CD4-positive, alpha-beta T cell (primary cell): ENCODE measurements at regions not wholly inside any gene's neighbourhood (a gene's known extent, or its start where the extent isn't known, plus 50 kb on each side); places are given as distances from the start of the nearest gene placed in this dataset.

Source experiments
- ATAC-seq: fragments of 200-7000 bp; cut with Tn5 transposase; one replicate; pipeline ENCODE4 v1.10.0; 2022; ENCODE audit warnings: mild to moderate bottlenecking; ENCODE audit not compliant: poor library complexity
- CTCF ChIA-PET: fragments of 350-600 bp; sonication (Branson Sonifier 250); formaldehyde crosslinking; loops from one replicate; lab custom pipeline; 2021; ENCODE audit warnings: antibody characterized with exemption, inconsistent platforms; lab: Charles Lee
- POLR2A ChIA-PET: fragments of 350-600 bp; sonication (Branson Sonifier 250); formaldehyde crosslinking; loops from one replicate; lab custom pipeline; 2021; ENCODE audit warnings: antibody characterized with exemption, inconsistent platforms; lab: Charles Lee
- DNase-seq, 14 experiments: peaks; one replicate each; pipeline ENCODE4 v3.0.0-alpha.2; 2013 to 2020; ENCODE audit warnings: mixed read lengths in 2 of 14
- H3K27ac ChIP-seq, 2 donors: one replicate each; pipeline versions ENCODE4 v1.5.1 to v1.7.0; 2013; ENCODE audit warnings: low read length in 2 of 2, low read depth in 1 of 2, mild to moderate bottlenecking in 1 of 2
- H3K27me3 ChIP-seq, 2 experiments: 1 replicate in 1 of 2; 2 replicates in 1 of 2; pipeline versions ENCODE4 v1.6.1 to v1.7.0; 2013; ENCODE audit warnings: low read length in 2 of 2, control low read depth in 1 of 2, mild to moderate bottlenecking in 1 of 2, moderate library complexity in 1 of 2; ENCODE audit not compliant: insufficient read depth in 2 of 2, control insufficient read depth in 1 of 2
- H3K36me3 ChIP-seq: one replicate; pipeline ENCODE4 v1.6.1; 2013; ENCODE audit warnings: low read length, control low read depth; ENCODE audit not compliant: insufficient read depth
- H3K4me1 ChIP-seq: one replicate; pipeline ENCODE4 v1.6.1; 2013; ENCODE audit warnings: low read length, control low read depth; ENCODE audit not compliant: insufficient read depth
- H3K4me3 ChIP-seq: one replicate; pipeline ENCODE4 v1.5.1; 2013; ENCODE audit warnings: mild to moderate bottlenecking, low read length, moderate library complexity
- H3K9me3 ChIP-seq, 2 experiments: 1 replicate in 1 of 2; 2 replicates in 1 of 2; pipeline versions ENCODE4 v1.6.1 to v1.7.0; 2013; ENCODE audit warnings: low read length in 2 of 2, mild to moderate bottlenecking in 2 of 2, control low read depth in 1 of 2, moderate library complexity in 1 of 2; ENCODE audit not compliant: control insufficient read depth in 1 of 2, insufficient read depth in 1 of 2
- H3K27ac Mint-ChIP-seq: one replicate; pipeline ENCODE4 v1.8.0; 2020; ENCODE audit warnings: mixed read lengths
- H3K27me3 Mint-ChIP-seq: one replicate; pipeline ENCODE4 v1.8.0; 2021; ENCODE audit warnings: mixed read lengths
- H3K36me3 Mint-ChIP-seq: one replicate; pipeline ENCODE4 v1.8.0; 2021; ENCODE audit warnings: low read depth, mixed read lengths
- H3K4me1 Mint-ChIP-seq: one replicate; pipeline ENCODE4 v1.8.0; 2021; ENCODE audit warnings: low read depth, mixed read lengths
- H3K4me3 Mint-ChIP-seq: one replicate; pipeline ENCODE4 v1.8.0; 2020; ENCODE audit warnings: mild to moderate bottlenecking, mixed read lengths
- H3K9me3 Mint-ChIP-seq: one replicate; pipeline ENCODE4 v1.8.0; 2020; ENCODE audit warnings: mixed read lengths
- intact Hi-C, 2 experiments: fragments of 100-400 bp; cut with DNase I in 1 of 2; cut with micrococcal nuclease in 1 of 2; formaldehyde crosslinking; loops; one replicate each; pipeline versions ENCODE4 v1.15.1 to v1.9.0; 2023 to 2025; cut with DNase I, micrococcal nuclease
- TF ChIP-seq, protein P1 (sequence below): fragments of 200-600 bp; IDR thresholded peaks from one replicate; pipeline ENCODE4 v1.8.0; 2022; ENCODE audit warnings: antibody characterized with exemption, mild to moderate bottlenecking

DNA sequence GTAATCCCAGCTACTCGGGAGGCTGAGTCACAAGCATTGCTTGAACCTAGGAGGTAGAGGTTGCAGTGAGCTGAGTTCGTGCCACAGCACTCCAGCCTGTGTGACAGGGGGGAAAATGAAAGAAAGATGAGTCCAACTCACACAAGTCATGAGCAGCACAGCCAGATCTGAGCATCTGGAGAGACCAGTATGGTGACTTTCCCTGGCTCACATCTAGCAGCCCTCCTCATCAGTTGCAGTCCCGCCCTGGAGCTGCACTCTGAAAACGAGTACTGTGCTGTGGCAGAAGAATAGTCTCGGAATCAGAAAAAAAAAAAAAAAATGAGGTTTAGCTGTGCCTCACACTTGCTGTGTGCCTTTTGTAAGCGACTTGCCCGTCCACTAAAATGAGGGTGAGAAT is 74.4 kb upstream of the TRIB2 start:
- no peaks in the 10 kb centered on the region for H3K36me3 ChIP-seq
- TF ChIP-seq, protein P1, sequence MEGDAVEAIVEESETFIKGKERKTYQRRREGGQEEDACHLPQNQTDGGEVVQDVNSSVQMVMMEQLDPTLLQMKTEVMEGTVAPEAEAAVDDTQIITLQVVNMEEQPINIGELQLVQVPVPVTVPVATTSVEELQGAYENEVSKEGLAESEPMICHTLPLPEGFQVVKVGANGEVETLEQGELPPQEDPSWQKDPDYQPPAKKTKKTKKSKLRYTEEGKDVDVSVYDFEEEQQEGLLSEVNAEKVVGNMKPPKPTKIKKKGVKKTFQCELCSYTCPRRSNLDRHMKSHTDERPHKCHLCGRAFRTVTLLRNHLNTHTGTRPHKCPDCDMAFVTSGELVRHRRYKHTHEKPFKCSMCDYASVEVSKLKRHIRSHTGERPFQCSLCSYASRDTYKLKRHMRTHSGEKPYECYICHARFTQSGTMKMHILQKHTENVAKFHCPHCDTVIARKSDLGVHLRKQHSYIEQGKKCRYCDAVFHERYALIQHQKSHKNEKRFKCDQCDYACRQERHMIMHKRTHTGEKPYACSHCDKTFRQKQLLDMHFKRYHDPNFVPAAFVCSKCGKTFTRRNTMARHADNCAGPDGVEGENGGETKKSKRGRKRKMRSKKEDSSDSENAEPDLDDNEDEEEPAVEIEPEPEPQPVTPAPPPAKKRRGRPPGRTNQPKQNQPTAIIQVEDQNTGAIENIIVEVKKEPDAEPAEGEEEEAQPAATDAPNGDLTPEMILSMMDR = no peak
- peaks cover under 1% of the 10 kb centered on the region for H3K4me1 ChIP-seq
- ATAC-seq (no peak), DNase-seq (no peak)
- H3K36me3 Mint-ChIP-seq = no peaks in the 10 kb centered on the region
- CTCF ChIA-PET = no interaction called here
- H3K27ac Mint-ChIP-seq = no peak overlapping the region
- no peaks in the 10 kb centered on the region for H3K9me3 Mint-ChIP-seq
- POLR2A ChIA-PET = no interaction called here
- no peak overlapping the region for H3K4me3 ChIP-seq
- no peaks in the 10 kb centered on the region for H3K27me3 Mint-ChIP-seq
- H3K27me3 ChIP-seq = no peaks in the 10 kb centered on the region
- peaks cover 14% of the 10 kb centered on the region for H3K4me1 Mint-ChIP-seq
- no peak overlapping the region for H3K4me3 Mint-ChIP-seq
- H3K27ac ChIP-seq = no peak overlapping the region
- H3K9me3 ChIP-seq = peaks cover 6 to 7% of the 10 kb centered on the region in 2 experiments
- intact Hi-C loops = no loop called here

DNA sequence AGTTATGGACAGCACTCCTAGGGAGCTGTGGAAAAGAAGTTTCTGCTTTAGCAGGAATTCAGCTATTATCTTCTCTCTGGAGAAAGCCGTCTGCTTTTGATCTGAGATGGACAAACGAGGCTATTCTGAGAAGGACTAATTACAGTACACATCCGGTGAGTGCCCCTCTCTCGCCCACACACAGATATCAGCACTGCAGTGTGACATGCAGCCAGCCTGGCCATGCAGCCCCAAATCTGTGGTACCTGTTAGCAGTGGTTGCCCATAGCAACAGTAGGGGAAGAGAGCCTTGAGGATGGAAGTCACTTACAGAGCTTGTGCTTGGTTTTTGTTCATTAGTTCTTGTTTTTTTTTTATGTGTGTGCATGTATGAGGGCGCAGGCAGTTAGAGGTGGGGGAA is 73.9 kb upstream of the TRIB2 start:
- H3K36me3 ChIP-seq = no peaks in the 10 kb centered on the region
- ATAC-seq (no peak), DNase-seq (no peak)
- ChIA-PET CTCF (no interaction called here), POLR2A (no interaction called here)
- peaks cover 13% of the 10 kb centered on the region for H3K4me1 Mint-ChIP-seq
- no peaks in the 10 kb centered on the region for H3K27me3 ChIP-seq
- intact Hi-C loops = no loop called here
- H3K9me3 Mint-ChIP-seq = no peaks in the 10 kb centered on the region
- H3K4me1 ChIP-seq = no peaks in the 10 kb centered on the region
- H3K4me3 ChIP-seq = no peak overlapping the region
- H3K27me3 Mint-ChIP-seq = no peaks in the 10 kb centered on the region
- TF ChIP-seq, protein P1 = no peak
- no peak overlapping the region for H3K27ac Mint-ChIP-seq
- H3K36me3 Mint-ChIP-seq = no peaks in the 10 kb centered on the region
- peaks cover 6 to 7% of the 10 kb centered on the region in 2 experiments for H3K9me3 ChIP-seq
- H3K4me3 Mint-ChIP-seq = no peak overlapping the region
- H3K27ac ChIP-seq = no peak overlapping the region

DNA sequence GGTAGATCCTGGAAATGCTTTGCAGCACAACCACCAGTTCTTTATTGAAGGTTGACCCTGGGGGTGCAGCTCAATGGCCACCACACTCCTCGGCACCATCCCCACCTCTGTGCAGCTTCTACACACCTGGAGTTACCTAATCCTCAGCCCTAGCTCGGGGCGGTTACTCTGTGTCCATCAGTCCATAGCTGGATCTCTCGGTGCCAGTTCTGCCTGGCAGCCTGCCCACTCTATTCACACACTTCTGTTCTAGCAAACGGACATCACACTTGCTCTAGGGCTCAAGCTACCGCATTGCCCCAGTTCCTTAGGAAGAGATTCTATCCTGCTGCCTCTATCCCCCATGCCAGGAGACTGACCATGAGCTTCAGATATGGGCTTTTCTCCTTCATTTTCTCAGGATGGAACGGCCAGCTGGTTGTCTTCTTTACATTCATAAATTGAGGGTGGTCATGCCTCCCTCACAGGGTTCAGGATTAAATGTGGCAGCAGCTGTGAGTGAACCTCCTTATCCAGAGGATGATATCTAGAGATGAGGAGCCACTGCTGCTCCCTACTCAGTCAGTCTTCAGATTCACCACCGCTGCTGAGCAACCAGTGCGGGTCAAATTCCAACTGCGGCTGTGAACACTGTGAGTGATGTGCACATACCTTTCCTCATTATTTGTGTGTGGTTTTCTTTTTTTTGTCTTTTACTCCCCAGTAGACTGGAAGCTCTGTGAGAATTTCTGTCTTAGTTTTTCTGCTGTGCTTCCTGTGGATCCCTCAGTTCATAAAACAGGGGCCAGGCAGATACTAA is 66.9 kb upstream of the TRIB2 start:
- intact Hi-C loops = no loop called here
- POLR2A ChIA-PET = interaction anchor here (0.6 kb wide), 1 partner anchor 596 kb away, joined by 4 read pairs; no protein-coding TSS in a partner anchor

More for the DNA sequence above, 66.9 kb upstream of the TRIB2 start:
- H3K9me3 Mint-ChIP-seq = no peaks in the 10 kb centered on the region
- no peak overlapping the region for H3K4me3 Mint-ChIP-seq
- H3K9me3 ChIP-seq = peaks cover 6 to 7% of the 10 kb centered on the region in 2 experiments
- H3K27ac ChIP-seq = no peak overlapping the region
- DNase-seq (no peak), ATAC-seq (no peak)
- H3K4me3 ChIP-seq = no peak overlapping the region
- no peaks in the 10 kb centered on the region for H3K27me3 ChIP-seq
- CTCF ChIA-PET = no interaction called here
- H3K27ac Mint-ChIP-seq = no peak overlapping the region
- no peaks in the 10 kb centered on the region for H3K36me3 ChIP-seq
- no peaks in the 10 kb centered on the region for H3K36me3 Mint-ChIP-seq
- H3K4me1 Mint-ChIP-seq = no peaks in the 10 kb centered on the region
- H3K27me3 Mint-ChIP-seq = no peaks in the 10 kb centered on the region
- H3K4me1 ChIP-seq = no peaks in the 10 kb centered on the region
- TF ChIP-seq, protein P1 = no peak
